Mesothelial cell of epicardium (in vitro differentiated cells): ENCODE measurements at regions not wholly inside any gene's neighbourhood (a gene's known extent, or its start where the extent isn't known, plus 50 kb on each side); places are given as distances from the start of the nearest gene placed in this dataset.

Source experiments
- DNase-seq, 2 experiments: peaks; one replicate each; pipeline ENCODE4 v3.0.0; 2021; ENCODE audit warnings: low spot score in 2 of 2; ENCODE audit not compliant: unreplicated experiment in 2 of 2
- H3K27ac Mint-ChIP-seq: 2 replicates; pipeline ENCODE4 v1.8.0; 2021; ENCODE audit warnings: mixed read lengths
- H3K27me3 Mint-ChIP-seq: 2 replicates; pipeline ENCODE4 v1.8.0; 2021; ENCODE audit warnings: low read depth, mixed read lengths
- H3K36me3 Mint-ChIP-seq: 2 replicates; pipeline ENCODE4 v1.8.0; 2021; ENCODE audit warnings: mixed read lengths
- H3K4me1 Mint-ChIP-seq: 2 replicates; pipeline ENCODE4 v1.8.0; 2021; ENCODE audit warnings: mixed read lengths
- H3K4me3 Mint-ChIP-seq: 2 replicates; pipeline ENCODE4 v1.8.0; 2021; ENCODE audit warnings: mild to moderate bottlenecking, moderate library complexity, mixed read lengths
- H3K9me3 Mint-ChIP-seq: 2 replicates; pipeline ENCODE4 v1.8.0; 2021; ENCODE audit warnings: mixed read lengths
- TF ChIP-seq, protein P1 (sequence below): fragments of 200-600 bp; sonication (generic); IDR thresholded peaks from one replicate; pipeline ENCODE4 v1.5.0; 2021; ENCODE audit warnings: antibody characterized with exemption; ENCODE audit not compliant: unreplicated experiment

GRCh38 chr16:17804857-17805256 lies 334.1 kb upstream of the XYLT1 start:
- H3K4me3 Mint-ChIP-seq: no peak overlapping the region
- no peaks in the 10 kb centered on the region for H3K9me3 Mint-ChIP-seq
- no peak for DNase-seq
- H3K27ac Mint-ChIP-seq: no peak overlapping the region
- peaks cover 2% of the 10 kb centered on the region for H3K4me1 Mint-ChIP-seq
- TF ChIP-seq, protein P1, sequence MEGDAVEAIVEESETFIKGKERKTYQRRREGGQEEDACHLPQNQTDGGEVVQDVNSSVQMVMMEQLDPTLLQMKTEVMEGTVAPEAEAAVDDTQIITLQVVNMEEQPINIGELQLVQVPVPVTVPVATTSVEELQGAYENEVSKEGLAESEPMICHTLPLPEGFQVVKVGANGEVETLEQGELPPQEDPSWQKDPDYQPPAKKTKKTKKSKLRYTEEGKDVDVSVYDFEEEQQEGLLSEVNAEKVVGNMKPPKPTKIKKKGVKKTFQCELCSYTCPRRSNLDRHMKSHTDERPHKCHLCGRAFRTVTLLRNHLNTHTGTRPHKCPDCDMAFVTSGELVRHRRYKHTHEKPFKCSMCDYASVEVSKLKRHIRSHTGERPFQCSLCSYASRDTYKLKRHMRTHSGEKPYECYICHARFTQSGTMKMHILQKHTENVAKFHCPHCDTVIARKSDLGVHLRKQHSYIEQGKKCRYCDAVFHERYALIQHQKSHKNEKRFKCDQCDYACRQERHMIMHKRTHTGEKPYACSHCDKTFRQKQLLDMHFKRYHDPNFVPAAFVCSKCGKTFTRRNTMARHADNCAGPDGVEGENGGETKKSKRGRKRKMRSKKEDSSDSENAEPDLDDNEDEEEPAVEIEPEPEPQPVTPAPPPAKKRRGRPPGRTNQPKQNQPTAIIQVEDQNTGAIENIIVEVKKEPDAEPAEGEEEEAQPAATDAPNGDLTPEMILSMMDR: no peak
- no peaks in the 10 kb centered on the region for H3K36me3 Mint-ChIP-seq
- H3K27me3 Mint-ChIP-seq: no peaks in the 10 kb centered on the region

GRCh38 chr16:17803625-17804410 lies 333.1 kb upstream of the XYLT1 start:
- Mint-ChIP-seq H3K27me3 (no peaks in the 10 kb centered on the region), H3K27ac (no peak overlapping the region), H3K9me3 (no peaks in the 10 kb centered on the region), H3K4me1 (peaks cover 4% of the 10 kb centered on the region), H3K4me3 (no peak overlapping the region), H3K36me3 (no peaks in the 10 kb centered on the region)
- TF ChIP-seq, protein P1: no peak
- no peak for DNase-seq

DNA sequence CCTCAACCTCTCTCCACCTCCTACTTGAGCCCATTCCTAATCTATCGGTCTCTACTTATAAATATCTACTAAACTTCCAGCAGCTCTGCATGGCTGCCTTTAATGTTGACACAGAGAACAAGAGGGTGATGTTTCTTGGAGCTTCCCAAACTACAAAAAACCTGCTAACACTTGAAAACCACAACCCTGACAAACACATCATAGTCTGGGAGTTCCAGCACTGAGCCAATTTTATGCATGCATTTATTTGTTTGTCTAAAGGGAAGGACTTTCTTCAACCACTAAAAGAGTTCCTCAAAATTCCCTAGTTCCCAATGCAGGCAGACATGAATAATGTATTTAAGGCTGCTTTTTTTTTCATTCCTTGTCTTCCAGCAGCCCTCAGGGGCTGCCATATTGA lies 331.8 kb upstream of the XYLT1 start:
- H3K9me3 Mint-ChIP-seq: no peaks in the 10 kb centered on the region
- H3K4me1 Mint-ChIP-seq: peaks cover 7% of the 10 kb centered on the region
- no peak overlapping the region for H3K4me3 Mint-ChIP-seq
- no peak for DNase-seq
- TF ChIP-seq, protein P1: no peak
- no peak overlapping the region for H3K27ac Mint-ChIP-seq
- H3K27me3 Mint-ChIP-seq: no peaks in the 10 kb centered on the region
- no peaks in the 10 kb centered on the region for H3K36me3 Mint-ChIP-seq

DNA sequence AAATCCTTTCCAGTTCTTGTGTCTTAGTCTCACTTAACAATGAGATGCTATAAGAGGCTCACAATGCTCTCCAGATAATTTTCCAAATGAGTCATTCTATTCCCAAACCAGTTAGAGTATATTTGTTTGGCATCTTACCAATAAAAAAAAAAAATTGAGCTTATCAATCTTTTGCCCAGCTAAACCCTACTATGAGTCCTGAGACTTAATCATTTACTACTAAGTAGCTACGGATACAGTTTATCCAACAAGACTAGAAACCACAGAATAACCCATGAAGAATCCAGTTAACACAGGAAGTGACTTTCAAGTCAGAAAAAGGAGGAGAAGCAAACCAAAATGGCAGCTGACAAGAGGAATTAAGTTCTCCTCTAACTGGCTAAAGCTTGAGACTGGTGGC lies 330.3 kb upstream of the XYLT1 start:
- H3K36me3 Mint-ChIP-seq: no peaks in the 10 kb centered on the region
- peaks cover 7% of the 10 kb centered on the region for H3K4me1 Mint-ChIP-seq
- H3K27ac Mint-ChIP-seq: no peak overlapping the region
- DNase-seq: no peak
- TF ChIP-seq, protein P1: no peak
- H3K4me3 Mint-ChIP-seq: no peak overlapping the region
- H3K9me3 Mint-ChIP-seq: no peaks in the 10 kb centered on the region
- H3K27me3 Mint-ChIP-seq: no peaks in the 10 kb centered on the region

DNA sequence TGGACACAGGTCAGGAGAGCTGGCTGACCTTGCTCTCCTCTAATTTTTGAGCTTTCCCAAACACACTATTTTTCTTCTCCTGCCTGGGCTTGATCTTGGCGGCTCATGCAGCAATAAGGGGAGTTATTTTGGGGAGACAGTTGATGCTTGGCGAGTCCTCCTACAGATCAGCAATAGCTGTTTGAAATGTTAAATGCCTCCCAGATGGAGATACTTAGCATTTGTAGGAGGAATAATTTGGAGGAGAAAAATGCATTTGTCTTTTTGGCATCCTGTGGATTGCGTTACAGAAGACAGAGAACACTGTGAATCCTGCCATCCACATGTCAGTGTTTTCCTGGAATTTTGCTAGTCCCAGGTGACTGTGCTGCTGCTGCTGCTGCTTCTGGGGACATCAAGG lies 328.0 kb upstream of the XYLT1 start:
- H3K36me3 Mint-ChIP-seq: no peaks in the 10 kb centered on the region
- H3K9me3 Mint-ChIP-seq: no peaks in the 10 kb centered on the region
- TF ChIP-seq, protein P1: no peak
- no peak overlapping the region for H3K27ac Mint-ChIP-seq
- peaks cover 7% of the 10 kb centered on the region for H3K4me1 Mint-ChIP-seq
- H3K4me3 Mint-ChIP-seq: no peak overlapping the region
- no peak for DNase-seq
- H3K27me3 Mint-ChIP-seq: no peaks in the 10 kb centered on the region

GRCh38 chr16:17793354-17793753 lies 322.6 kb upstream of the XYLT1 start:
- no peaks in the 10 kb centered on the region for H3K9me3 Mint-ChIP-seq

More at GRCh38 chr16:17793354-17793753, 322.6 kb upstream of the XYLT1 start:
- Mint-ChIP-seq H3K4me1 (no peaks in the 10 kb centered on the region), H3K27me3 (peaks cover 18% of the 10 kb centered on the region), H3K27ac (no peak overlapping the region), H3K4me3 (no peak overlapping the region), H3K36me3 (no peaks in the 10 kb centered on the region)
- no peak for DNase-seq
- TF ChIP-seq, protein P1: no peak
